H1 (cell line): ENCODE measurements at regions not wholly inside any gene's neighbourhood (a gene's known extent, or its start where the extent isn't known, plus 50 kb on each side); places are given as distances from the start of the nearest gene placed in this dataset.

Experiments
- CTCF ChIP-seq, 3 experiments: IDR thresholded peaks; 1 replicate in 2 of 3; 2 replicates in 1 of 3; pipeline versions ENCODE4 v1.5.1 to v1.6.1; 2011; ENCODE audit warnings: low read length in 3 of 3, mild to moderate bottlenecking in 3 of 3, inconsistent platforms in 2 of 3, low read depth in 1 of 3, moderate library complexity in 1 of 3; ENCODE audit not compliant: insufficient read depth in 1 of 3; ENCODE audit errors: control extremely low read depth in 1 of 3
- EP300 ChIP-seq, 2 experiments: IDR thresholded peaks; 1 replicate in 1 of 2; 2 replicates in 1 of 2; pipeline ENCODE4 v1.6.1; 2011 to 2012; ENCODE audit warnings: low read depth in 2 of 2, low read length in 2 of 2, mild to moderate bottlenecking in 2 of 2, borderline replicate concordance in 1 of 2, inconsistent platforms in 1 of 2, moderate library complexity in 1 of 2
- GABPA ChIP-seq: IDR thresholded peaks from 2 replicates; pipeline ENCODE4 v1.6.1; 2011; ENCODE audit warnings: mild to moderate bottlenecking, low read length, moderate library complexity, borderline replicate concordance; ENCODE audit not compliant: insufficient read depth
- NRF1 ChIP-seq: IDR thresholded peaks from 2 replicates; pipeline ENCODE4 v1.6.1; 2011; ENCODE audit warnings: mild to moderate bottlenecking, low read depth, low read length, improper control_type of control experiment
- POLR2A ChIP-seq, 2 experiments: IDR thresholded peaks; 1 replicate in 1 of 2; 2 replicates in 1 of 2; pipeline ENCODE4 v1.6.1; 2011; ENCODE audit warnings: low read depth in 2 of 2, low read length in 2 of 2, mild to moderate bottlenecking in 2 of 2; ENCODE audit errors: control extremely low read depth in 1 of 2
- SP4 ChIP-seq: IDR thresholded peaks from 2 replicates; pipeline ENCODE4 v1.6.1; 2012; ENCODE audit warnings: low read length, inconsistent platforms

GRCh38 chr6:165822501-165822900, 159.5 kb upstream of the PDE10A start:
- TF ChIP-seq GABPA (no peak), CTCF (IDR thresholded peaks at IDR 0.05; ENCODE audit: control extremely low read depth in 1 of 3, insufficient read depth in 1 of 3, low read depth in 1 of 3, low read length in 3 of 3) (no peak), EP300 (IDR thresholded peaks at IDR 0.05; ENCODE audit: borderline replicate concordance in 1 of 2, low read depth in 2 of 2, low read length in 2 of 2) (no peak), NRF1 (no peak), POLR2A (IDR thresholded peaks at IDR 0.05; ENCODE audit: control extremely low read depth in 1 of 2, low read depth in 2 of 2, low read length in 2 of 2) (no peak), SP4 (no peak)
